ENCODE measurements at regions not wholly inside any gene's neighbourhood (a gene's known extent, or its start where the extent isn't known, plus 50 kb on each side); places are given as distances from the start of the nearest gene placed in this dataset.

DNA sequence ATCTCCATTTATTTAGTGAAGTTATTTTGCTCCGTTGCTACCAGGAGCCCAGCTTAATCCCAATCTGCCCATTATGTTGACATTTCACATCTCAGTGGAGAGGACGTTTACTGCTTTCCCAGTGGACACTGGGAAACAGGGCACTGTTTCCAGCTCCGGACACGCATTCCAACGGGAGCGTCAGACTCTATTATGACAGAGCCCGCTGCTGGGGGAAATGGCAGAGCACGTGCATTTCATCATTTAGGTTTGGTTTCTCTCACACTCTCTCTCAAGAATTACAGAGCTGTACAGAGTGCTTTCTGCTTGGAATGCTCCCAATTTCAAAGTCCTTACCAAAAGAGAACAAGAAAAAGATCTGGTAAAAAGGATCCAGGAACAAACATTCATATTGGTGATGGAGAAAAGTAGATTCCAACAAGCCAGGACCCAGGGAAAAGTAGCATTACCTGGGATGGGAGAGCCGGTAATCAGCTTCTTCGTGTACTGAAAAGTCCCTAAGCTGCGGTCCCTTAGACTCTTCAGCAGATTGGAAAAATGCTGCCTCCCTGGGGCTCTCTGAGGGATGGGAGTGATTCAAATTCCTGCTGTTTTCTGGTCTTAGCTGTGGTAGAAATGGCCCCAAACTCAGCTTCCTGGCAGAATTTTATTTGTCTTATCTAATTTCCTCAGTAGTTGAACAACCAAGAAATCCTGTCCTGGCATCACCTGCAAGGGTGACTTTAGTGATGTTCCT, 136.0 kb upstream of the THBS1 start:
- DNase-seq = no peak

DNA sequence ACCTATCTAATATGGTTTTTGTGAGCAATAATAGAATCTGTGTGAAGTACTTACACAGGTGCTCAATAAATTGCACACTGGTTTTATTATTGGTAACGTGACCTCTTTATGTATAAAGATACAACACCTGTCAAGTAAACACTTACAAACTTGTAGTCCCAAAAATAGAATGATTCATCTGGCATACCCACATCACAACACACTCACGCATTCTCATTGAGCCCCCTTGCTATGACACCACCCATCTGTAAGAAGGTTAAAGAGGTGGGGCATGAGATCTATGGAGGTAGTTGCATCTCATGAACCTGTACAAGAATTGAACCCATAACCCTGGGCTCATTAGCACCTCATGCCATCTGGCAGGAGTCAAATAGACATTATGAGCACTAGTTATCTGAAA, 134.9 kb upstream of the THBS1 start:
- DNase-seq = no peak

DNA sequence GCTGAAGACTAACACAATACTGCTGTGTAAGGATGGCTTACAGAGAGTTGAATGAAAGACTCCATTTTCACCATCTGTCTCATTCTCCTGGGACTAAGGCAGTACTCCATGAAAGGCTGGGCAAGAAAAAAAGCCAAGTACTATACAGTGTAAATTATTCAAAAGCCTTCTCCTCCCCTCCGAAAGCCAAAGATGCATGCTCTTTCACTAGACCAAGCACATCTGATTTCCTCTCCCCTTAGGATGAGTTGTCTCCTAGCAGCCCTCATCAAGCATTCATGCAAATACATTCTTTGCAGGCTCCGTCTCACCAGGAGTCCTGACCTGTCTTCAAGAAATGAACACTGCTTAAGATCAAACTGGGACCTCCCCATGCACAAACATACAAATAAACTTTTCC, 133.5 kb upstream of the THBS1 start:
- DNase-seq = no peak

DNA sequence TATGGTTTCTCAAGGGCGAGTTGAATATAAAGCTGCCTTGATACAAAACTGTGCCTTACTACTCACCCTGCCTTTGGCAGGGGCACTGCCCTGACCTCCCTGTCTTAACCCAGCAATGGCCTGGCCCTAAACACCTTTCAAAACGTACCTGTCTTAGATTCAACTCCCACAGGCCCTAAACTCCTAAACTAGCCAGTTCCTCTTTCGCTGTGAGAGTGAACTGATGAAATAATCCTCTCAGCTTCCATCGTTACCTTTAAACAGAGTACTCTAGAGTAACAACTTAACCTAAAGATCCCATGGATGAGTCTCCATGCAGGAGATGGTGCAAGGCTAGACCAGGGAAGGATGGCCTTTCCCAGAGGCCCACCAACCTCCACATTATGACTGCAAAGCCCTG, 133.0 kb upstream of the THBS1 start:
- no peak for DNase-seq

DNA sequence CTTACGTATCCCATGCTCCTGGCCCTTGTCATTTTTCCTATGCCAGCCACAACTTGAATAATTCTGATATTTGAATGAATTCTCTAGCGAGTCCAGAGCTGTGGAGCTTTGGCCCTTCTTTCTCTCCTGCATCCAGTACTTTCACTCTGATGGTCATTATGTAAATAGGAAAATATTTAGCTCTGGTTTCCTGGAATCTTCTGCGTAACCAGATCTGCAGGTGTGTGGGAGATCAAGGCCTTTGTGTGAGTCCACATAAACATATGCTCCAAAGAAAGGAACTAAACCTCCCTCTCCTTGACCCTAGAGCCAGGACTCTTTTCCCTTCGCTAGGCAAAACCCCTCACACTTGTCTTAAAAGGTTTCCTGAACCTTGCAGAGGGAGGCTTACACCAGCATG, 132.5 kb upstream of the THBS1 start:
- DNase-seq = no peak

DNA sequence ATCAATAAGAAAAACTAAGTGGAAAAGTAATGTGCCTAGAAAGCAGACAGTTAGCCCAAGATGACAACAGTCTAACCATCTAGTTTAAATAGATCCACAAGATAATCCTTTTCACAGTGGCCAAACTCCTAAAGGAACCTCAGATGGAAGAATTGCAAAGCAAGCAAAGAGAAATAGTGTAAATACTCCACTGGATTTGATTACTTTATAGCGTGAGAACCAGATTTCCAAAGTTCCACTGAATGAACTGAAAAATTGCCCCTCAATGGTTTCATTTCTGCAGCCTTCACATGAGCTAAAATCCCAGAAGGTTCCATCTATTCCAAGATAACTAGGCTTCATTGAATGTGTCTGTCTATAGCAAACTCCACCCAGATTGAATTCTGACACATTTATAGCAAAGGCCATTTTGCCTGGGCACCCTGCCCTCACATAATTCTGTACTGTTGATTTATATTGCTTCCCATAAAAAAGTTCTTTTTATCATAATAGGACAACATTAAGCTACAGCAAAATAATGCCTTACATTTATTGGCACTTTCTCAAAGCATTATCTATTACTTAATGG, 129.7 kb upstream of the THBS1 start:
- no peak for DNase-seq

DNA sequence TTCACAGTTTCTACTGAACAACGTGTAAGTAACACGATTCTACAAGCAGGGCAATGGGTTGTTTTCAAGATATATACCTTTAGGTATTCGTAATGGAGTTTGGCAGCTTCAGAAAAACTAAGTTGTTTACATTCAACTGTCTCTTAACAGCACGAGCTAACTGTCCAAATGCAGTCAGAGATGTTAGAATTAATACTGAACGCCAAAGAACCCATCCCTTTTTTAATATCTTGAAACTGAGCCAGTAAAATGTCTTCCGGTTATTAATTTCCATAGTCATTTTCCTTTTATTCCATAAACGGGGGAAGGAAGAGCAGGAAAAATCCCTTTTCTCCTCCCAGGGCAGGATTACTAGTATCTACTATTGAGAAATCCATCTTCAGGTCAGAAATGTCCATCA, 129.0 kb upstream of the THBS1 start:
- no peak for DNase-seq

DNA sequence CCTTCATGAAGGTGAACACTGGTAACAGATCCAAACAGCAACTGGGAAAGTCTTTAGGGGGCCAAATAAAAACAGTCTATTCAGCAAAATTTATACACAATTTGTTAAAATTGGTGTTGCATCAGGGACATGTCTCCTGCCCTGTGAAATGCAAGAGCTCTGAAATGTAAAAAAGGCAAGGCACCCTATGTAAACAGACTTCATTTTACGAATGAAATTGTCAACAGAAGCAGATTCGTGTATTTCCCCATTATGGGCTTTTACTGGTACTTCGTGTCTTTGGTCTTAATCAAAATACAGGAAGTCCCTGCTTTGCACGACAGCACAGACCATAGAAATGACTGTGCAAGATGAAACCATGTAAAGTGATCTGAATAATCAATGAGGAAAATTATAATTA, 127.3 kb upstream of the THBS1 start:
- no peak for DNase-seq

DNA sequence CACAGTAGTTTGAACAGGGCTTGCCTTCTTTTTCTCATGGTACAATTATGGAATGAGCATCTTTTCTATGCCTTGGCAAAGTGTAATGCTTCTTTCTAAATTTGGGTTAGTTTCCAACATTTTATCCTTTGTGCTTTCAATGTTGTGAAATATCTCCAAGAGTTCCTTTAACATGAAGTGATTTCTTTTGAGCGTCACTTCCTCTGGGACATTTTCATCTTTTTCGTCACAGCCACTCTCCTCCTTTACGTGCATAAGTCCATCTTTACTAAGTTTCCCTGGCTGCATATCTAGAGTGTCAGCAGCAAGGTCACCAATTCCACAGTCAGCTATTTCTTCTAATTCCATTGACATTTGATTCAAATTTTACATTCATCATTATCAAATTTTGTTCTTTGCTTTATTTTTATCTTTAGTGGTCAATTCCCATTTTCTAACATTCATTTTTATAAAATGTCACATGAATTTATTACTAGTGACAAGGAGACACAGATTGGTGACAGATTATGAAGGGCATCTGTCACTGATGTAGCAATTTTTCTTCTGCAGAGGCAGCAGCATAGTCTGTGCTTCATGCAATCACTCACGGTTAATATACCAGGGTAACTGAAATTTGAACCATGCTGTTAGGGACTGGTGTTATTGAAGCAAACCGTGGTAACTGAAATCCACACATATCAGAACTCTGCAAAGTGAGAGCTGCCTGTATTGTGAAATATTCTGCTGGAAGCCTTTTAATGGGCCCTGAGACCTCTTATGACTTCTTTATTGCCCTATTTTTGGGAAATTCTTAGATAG, 126.5 kb upstream of the THBS1 start:
- DNase-seq = no peak

DNA sequence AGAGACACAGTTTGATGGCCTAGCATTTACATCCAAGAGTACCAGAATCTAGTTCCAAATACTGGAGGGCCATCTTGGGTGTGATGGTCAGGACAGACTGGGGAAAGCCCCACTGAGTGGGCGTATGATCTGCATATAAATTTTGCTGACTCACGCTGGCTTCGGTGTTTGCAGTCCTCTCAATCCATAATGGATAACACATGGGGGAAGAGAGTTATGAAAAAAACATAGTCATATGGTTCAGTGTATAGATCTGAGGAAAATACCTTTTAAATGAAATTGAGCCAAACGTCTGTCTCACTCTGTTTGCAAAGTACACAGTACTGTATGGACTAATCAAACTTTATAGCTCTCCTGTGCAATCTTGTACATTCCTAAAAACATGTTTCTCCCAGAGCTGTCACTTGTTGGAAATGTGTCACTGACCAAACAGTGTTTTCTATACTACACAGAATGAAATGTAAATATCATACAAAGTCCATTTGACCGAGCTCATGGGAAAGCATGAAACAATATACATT, 125.3 kb upstream of the THBS1 start:
- no peak for DNase-seq

DNA sequence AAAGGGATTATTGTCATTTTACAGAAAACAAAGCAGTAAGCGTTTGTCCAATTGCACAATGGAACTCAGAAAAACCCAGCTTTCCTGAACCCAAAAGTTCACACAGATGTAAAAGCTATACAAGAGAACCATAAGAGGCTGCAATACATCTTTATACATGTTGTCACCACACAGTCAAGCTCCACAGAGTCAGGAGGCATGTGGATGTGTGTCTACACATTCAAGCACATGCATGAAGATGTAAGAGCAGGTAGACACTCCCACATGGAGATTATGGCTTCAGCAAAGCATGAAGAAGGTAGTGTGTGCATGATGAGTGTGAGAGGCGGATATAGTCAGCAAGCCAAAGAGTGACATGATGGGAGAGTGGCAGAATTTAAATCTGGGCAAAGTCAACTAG, 124.7 kb upstream of the THBS1 start:
- DNase-seq = no peak

DNA sequence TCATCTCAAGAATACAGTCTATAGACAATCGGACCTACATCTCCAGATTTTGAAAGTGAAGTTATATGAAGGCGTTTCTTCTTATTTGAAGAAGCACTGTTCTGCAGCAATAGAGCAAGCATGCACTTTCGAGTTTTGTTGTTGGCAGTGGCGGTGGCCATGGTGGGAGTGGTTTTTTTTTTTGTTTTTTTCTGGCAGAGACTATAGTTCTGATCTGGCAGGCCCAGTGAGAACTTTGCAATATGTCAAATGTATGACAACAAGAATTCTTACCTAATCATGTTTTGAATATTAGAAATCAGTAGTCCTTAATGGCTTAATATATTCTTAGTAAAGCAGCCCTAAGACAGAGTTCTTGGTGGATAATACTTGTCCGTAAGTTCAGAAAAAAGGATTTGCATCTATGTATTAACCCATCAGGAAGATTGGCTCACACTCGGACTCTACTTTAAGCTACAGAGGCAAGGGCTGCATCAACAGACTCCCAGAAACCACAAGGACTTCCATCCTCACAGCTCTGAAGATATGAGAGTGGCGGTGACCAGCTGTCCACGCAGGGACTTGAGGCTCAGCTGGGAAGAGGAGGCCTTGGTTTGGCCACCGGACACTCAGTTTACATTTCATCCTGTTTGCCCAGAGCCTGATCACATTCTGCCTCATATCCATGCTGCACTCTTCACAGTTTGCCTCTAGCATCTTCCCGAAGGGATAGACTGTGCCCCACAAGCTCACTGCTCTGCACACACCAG, 124.1 kb upstream of the THBS1 start:
- no peak for DNase-seq

DNA sequence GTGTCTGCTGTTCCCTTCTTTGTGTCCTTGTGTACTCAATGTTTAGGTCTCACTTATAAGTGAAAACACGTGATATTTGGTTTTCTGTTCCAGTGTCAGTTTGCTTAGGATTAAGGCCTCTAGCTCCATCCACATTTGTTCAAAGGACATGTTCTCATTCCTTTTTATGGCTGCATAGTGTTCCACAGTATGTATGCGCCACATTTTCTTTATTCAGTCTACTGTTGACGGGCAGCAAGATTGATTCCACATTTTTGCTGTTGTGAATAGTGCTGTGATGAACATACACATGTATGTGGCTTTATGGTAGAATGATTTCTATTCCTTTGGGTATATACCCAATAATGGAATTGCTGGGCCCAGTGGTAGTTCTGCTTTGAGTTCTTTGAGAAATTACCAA, 122.7 kb upstream of the THBS1 start:
- DNase-seq = no peak

DNA sequence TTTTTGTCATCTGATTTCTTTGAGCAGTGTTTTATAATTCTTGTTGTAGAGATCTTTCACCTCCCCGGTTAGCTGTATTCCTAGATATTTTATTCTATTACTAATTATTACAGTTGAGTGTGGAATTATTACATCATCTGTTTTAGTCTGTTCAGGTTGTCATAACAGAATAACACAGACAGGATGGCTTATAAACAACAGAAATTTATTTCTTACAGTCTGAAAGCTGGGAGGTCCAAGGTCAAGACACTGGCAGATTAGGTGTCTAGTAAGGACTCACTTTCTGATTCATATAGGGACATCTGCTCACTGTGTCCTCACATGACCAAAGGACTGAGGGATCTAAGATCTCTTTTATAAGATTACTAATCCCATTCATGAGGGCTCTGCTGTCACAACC, 121.3 kb upstream of the THBS1 start:
- DNase-seq = no peak

DNA sequence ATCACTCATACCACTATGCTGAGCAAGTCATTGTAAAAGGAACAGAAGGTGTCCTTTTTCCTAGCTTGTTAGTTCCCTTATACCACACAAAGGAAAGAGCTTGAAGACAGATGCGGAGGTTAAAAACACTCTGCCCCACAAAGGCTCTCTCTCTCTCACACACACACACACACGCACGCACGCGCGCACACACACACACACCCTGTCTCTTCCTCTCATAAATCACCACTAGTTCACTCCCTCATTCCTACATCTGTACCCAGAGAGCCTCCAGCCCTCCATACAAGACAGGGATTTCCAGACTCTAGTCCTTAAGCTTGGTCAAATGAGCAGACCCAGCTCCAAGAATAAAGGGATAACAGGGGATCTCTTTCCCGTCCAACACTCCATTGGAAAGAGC, 120.1 kb upstream of the THBS1 start:
- no peak for DNase-seq

DNA sequence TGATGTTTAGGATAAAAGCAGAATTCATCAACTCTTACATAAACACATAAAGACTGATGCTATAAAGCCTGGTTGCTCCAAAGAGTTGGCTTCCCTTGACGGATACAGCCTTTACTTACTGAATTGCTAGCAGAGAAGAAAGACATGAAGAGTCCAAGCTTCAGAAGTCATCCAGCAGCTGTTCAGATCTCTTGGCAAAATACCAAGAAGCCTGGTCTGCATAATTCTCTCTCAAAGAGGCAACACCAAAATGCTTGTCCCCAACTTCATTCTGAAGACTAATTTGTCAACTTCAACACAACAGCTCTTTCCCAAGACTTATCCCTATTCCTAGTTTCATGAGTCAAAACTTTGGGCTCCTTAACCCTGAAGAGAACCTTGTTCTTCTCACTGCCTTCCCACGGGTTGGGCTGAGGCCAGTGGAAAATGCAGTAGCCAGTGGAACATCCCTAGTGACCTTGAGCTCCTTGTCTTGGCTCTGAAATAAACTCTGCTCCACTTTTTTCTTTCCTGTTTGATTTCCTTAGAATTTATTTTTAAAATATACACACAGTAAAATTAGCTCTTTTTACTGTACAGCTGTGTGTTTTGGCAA, 119.2 kb upstream of the THBS1 start:
- no peak for DNase-seq

DNA sequence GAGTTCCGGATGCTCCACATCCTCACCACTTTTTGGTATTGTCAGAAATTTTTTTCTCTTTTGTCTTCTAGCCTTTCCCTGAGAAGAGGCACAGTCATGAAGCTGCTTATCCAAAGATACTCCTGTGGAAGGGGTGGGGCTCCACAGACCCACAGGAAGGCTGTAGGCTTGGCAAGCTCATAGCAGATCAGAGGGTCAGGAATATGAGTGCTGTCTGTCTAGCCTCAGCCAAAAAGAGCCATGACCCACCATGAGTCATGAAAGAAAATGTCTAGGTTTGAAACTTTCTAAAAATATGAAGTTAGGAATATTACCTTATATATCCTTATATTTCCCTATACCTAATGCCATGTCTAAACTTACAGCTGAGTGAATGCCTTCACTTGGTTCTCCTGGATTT, 118.2 kb upstream of the THBS1 start:
- DNase-seq = no peak

DNA sequence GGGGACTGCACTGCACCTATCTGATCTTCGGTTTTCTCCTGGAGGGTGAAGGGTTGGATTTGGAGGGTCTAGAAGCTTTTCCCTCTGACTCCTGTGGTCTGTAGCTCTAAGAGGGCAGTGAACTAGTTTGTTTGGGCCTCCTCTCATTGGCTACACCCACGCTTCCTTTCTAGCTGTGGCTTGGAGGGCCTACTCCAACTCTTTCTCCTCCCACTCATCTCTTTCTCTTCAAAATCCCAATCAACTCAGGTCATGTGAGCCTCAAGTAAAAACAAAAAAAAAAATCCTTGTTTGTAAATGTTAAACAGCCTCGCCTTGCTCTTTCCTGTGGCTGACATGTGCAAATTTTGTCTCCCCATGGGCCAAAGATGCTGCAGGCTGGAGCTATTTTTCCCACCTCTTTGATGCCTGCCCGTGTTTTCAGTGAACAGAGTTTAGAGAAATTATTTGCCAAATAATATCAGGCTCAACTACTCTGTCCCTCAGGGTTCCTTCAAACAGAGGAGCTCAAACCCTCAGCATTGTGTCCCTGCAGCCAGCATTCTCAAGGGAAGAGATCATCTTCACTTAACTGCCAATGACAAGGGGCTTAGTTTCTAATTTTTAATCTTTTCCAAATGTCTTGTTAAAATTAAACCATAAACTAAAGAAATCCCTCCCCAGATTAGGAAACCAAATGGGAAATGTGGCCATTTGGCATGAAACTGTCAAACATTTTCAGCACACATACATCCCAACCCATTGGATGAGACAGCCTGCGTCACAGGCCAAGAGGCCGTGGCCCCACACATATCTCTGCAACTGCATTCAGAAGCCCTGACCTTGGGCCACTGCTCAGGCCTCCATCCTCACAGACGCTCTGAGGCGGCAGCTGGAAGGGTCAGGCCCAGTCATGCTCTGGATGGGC, 114.8 kb upstream of the THBS1 start:
- DNase-seq = no peak

DNA sequence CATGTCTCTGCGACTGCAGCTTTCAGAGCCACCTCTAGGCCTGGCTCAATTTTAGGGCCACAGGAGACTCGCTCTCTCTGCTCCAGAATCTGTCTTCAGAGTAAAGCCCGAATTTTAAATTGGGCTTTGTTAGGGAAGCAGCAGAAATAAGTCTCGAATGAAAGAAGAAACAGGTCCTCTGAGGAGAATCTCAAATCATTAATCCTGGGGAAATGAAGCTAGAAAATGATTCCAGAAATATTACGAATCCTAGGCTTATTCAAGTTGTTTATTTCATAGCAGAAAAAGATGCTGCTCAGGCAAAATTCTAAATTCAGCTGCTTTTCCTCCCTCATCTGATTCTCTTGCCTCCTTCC, 114.2 kb upstream of the THBS1 start:
- no peak for DNase-seq

DNA sequence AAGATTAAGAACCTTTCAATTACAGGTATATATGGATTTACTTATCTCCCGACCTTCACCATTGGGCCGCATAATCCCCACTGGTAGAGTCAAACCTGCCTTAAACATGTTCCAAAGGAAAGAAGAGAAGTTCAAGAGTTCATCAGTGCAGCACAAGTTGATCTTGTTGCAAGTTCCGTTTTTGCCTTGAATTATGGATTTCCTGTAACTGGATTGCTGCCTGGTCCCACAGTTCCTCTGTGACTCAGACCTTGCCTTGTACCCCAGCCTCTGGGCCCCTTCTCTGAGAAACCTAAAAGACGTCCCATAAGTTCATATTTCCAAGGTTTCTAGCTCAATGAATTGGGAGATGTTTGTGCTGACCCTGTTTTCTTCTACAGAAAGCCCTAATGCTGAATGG, 112.5 kb upstream of the THBS1 start:
- DNase-seq = no peak

DNA sequence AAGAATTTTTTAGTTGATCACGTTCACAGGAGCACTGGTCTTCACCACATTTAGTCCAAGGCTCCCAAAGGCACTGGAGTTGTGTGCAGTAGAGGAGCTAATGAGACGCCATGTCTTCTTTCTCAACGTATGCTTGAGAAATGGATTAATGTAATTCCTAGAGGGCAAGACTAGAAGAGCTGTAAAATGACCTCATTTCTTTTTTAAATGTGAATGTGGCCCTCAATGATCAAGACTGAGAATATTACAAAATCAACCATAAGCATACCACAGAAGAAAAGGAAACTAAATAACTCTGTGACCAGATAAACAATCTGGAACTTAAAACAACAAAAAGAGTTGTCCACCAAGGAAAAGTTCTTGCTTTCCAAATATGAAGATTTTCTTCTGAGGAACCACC, 112.1 kb upstream of the THBS1 start:
- DNase-seq = no peak

Data from NCI-H510A (cell line).